NCI-H510A (cell line): ENCODE measurements at regions not wholly inside any gene's neighbourhood (a gene's known extent, or its start where the extent isn't known, plus 50 kb on each side); places are given as distances from the start of the nearest gene placed in this dataset.
A peak's percentile ranks its signal among the peaks of the same experiment; 100 is the strongest.

Experiments
- DNase-seq: peaks from one replicate; lab custom pipeline; 2025; lab: John Stamatoyannopoulos, UW

GRCh38 chr21:35222541-35222941, 173.4 kb upstream of the RUNX1 start:
- no peak for DNase-seq

- no peak for DNase-seq
Observed at GRCh38 chr21:35222021-35222420, 172.9 kb upstream of the RUNX1 start.

- DNase-seq: no peak
Observed at GRCh38 chr21:35220301-35220700, 171.2 kb upstream of the RUNX1 start.

GRCh38 chr21:35219719-35220118, 170.6 kb upstream of the RUNX1 start:
- DNase-seq: no peak

- DNase-seq: no peak
Observed at GRCh38 chr21:35219291-35219690, 170.2 kb upstream of the RUNX1 start.

- peak; percentile 52 for DNase-seq
Observed at GRCh38 chr21:35217504-35218060, 168.5 kb upstream of the RUNX1 start.

GRCh38 chr21:35216996-35217395, 167.9 kb upstream of the RUNX1 start:
- no peak for DNase-seq

- DNase-seq: no peak
Observed at GRCh38 chr21:35215870-35216269, 166.8 kb upstream of the RUNX1 start.

- no peak for DNase-seq
Observed at GRCh38 chr21:35212393-35213127, 163.5 kb upstream of the RUNX1 start.

GRCh38 chr21:35211782-35212181, 162.7 kb upstream of the RUNX1 start:
- no peak for DNase-seq

- no peak for DNase-seq
Observed at GRCh38 chr21:35210093-35210492, 161.0 kb upstream of the RUNX1 start.

- no peak for DNase-seq
Observed at GRCh38 chr21:35208810-35209517, 159.9 kb upstream of the RUNX1 start.

GRCh38 chr21:35208104-35208503, 159.0 kb upstream of the RUNX1 start:
- DNase-seq: no peak

- DNase-seq: no peak
Observed at GRCh38 chr21:35207322-35207721, 158.2 kb upstream of the RUNX1 start.

GRCh38 chr21:35206141-35207125, 157.3 kb upstream of the RUNX1 start:
- DNase-seq: no peak

GRCh38 chr21:35204850-35205541, 155.9 kb upstream of the RUNX1 start:
- no peak for DNase-seq

- no peak for DNase-seq
Observed at GRCh38 chr21:35204125-35204524, 155.0 kb upstream of the RUNX1 start.

- no peak for DNase-seq
Observed at GRCh38 chr21:35203093-35203977, 154.2 kb upstream of the RUNX1 start.

GRCh38 chr21:35202431-35202830, 153.3 kb upstream of the RUNX1 start:
- no peak for DNase-seq

GRCh38 chr21:35201799-35202198, 152.7 kb upstream of the RUNX1 start:
- no peak for DNase-seq
